IMR-90 (cell line): ENCODE measurements at regions not wholly inside any gene's neighbourhood (a gene's known extent, or its start where the extent isn't known, plus 50 kb on each side); places are given as distances from the start of the nearest gene placed in this dataset.

Experiments used
- ATAC-seq: fragments of 200-7000 bp; cut with Tn5 transposase; 2 replicates; pipeline ENCODE4 v1.9.1; 2020; ENCODE audit warnings: low read depth, mild to moderate bottlenecking, moderate library complexity
- BruUV-seq: library from RNA; stranded (reverse); fragments of 400-500 nt; replicated peaks from 2 replicates; lab custom pipeline; 2021; lab: Mats Ljungman, UMichigan
- CTCF ChIA-PET: fragments of 300-600 bp; formaldehyde crosslinking; extraction: SDS; loops from one replicate; lab custom pipeline; 2021; ENCODE audit warnings: antibody characterized with exemption; lab: Yijun Ruan, JAX
- POLR2A ChIA-PET: fragments of 300-600 bp; sonication (Branson Sonifier 250); formaldehyde crosslinking; loops from one replicate; lab custom pipeline; 2022; ENCODE audit warnings: antibody characterized with exemption; ENCODE audit not compliant: unreplicated experiment; lab: Charles Lee
- DNase-seq: peaks from one replicate; pipeline ENCODE4 v3.0.0; 2013
- H2AFZ ChIP-seq: replicated peaks from 2 replicates; pipeline ENCODE3; 2013; ENCODE audit warnings: low read length, mild to moderate bottlenecking; ENCODE audit not compliant: poor library complexity
- H2AK5ac ChIP-seq: 2 replicates; pipeline ENCODE4 v1.6.1; 2013; ENCODE audit warnings: low read depth, low read length, inconsistent platforms
- H2AK9ac ChIP-seq: replicated peaks from 2 replicates; pipeline ENCODE3; 2013; ENCODE audit warnings: mild to moderate bottlenecking, low read depth, low read length, moderate library complexity; ENCODE audit not compliant: poor library complexity
- H2BK120ac ChIP-seq: 2 replicates; pipeline ENCODE4 v1.6.1; 2013; ENCODE audit warnings: low read depth, low read length, inconsistent platforms
- H2BK15ac ChIP-seq: 3 replicates; pipeline ENCODE4 v1.6.1; 2013; ENCODE audit warnings: low read depth, low read length, inconsistent platforms
- H2BK20ac ChIP-seq: 2 replicates; pipeline ENCODE4 v1.6.1; 2013; ENCODE audit warnings: low read depth, mild to moderate bottlenecking, inconsistent platforms, low read length, moderate library complexity
- H2BK5ac ChIP-seq: 2 replicates; pipeline ENCODE4 v1.6.1; 2013; ENCODE audit warnings: mild to moderate bottlenecking, low read depth, low read length, inconsistent platforms; ENCODE audit not compliant: poor library complexity, severe bottlenecking
- H3K14ac ChIP-seq: replicated peaks from 2 replicates; pipeline ENCODE4 v1.6.1; 2013; ENCODE audit warnings: low read depth, low read length, inconsistent platforms
- H3K18ac ChIP-seq: 2 replicates; pipeline ENCODE4 v1.6.1; 2013; ENCODE audit warnings: low read depth, low read length, control low read depth
- H3K23ac ChIP-seq: 2 replicates; pipeline ENCODE4 v1.6.1; 2013; ENCODE audit warnings: low read depth, low read length, inconsistent platforms
- H3K27ac ChIP-seq: 2 replicates; pipeline ENCODE4 v1.5.1; 2013; ENCODE audit warnings: mild to moderate bottlenecking, control low read depth, low read length; ENCODE audit not compliant: insufficient read depth
- H3K27me3 ChIP-seq: 2 replicates; pipeline ENCODE4 v1.6.1; 2013; ENCODE audit warnings: low read length; ENCODE audit not compliant: control insufficient read depth, insufficient read depth
- H3K36me3 ChIP-seq: 2 replicates; pipeline ENCODE4 v1.6.1; 2013; ENCODE audit warnings: low read length, mixed read lengths; ENCODE audit not compliant: control insufficient read depth, insufficient read depth
- H3K4ac ChIP-seq: 2 replicates; pipeline ENCODE4 v1.6.1; 2013; ENCODE audit warnings: low read depth, low read length, inconsistent platforms
- H3K4me1 ChIP-seq: 2 replicates; pipeline ENCODE4 v1.6.1; 2013; ENCODE audit warnings: low read length, mixed read lengths; ENCODE audit not compliant: control insufficient read depth, insufficient read depth
- H3K4me2 ChIP-seq: 2 replicates; pipeline ENCODE4 v1.6.1; 2013; ENCODE audit warnings: low read depth, mild to moderate bottlenecking, control low read depth, low read length, moderate library complexity
- H3K4me3 ChIP-seq: 2 replicates; pipeline ENCODE4 v1.5.1; 2013; ENCODE audit warnings: low read depth, mild to moderate bottlenecking, control low read depth, low read length, moderate library complexity; ENCODE audit not compliant: insufficient read depth
- H3K56ac ChIP-seq: 2 replicates; pipeline ENCODE4 v1.6.1; 2013; ENCODE audit warnings: low read length, inconsistent platforms; ENCODE audit not compliant: insufficient read depth; ENCODE audit errors: extremely low read depth
- H3K79me1 ChIP-seq, 2 experiments: 2 replicates each; pipeline ENCODE4 v1.6.1; 2013; ENCODE audit warnings: low read length in 2 of 2, inconsistent platforms in 1 of 2, low read depth in 1 of 2
- H3K9ac ChIP-seq: 2 replicates; pipeline ENCODE4 v1.6.1; 2013; ENCODE audit warnings: low read depth, low read length, control low read depth
- H3K9me1 ChIP-seq: 2 replicates; pipeline ENCODE4 v1.6.1; 2013; ENCODE audit warnings: low read length, inconsistent platforms; ENCODE audit not compliant: insufficient read depth
- H3K9me3 ChIP-seq: 2 replicates; pipeline ENCODE4 v1.6.1; 2013; ENCODE audit warnings: low read length; ENCODE audit not compliant: control insufficient read depth, insufficient read depth
- H4K20me1 ChIP-seq: 2 replicates; pipeline ENCODE4 v1.6.1; 2013; ENCODE audit warnings: low read length, inconsistent platforms; ENCODE audit not compliant: insufficient read depth
- H4K5ac ChIP-seq: 2 replicates; pipeline ENCODE4 v1.6.1; 2013; ENCODE audit warnings: mild to moderate bottlenecking, low read depth, low read length, control low read depth
- H4K8ac ChIP-seq, 2 experiments: 2 replicates each; pipeline ENCODE4 v1.6.1; 2013; ENCODE audit warnings: low read depth in 2 of 2, low read length in 2 of 2, control low read depth in 1 of 2, inconsistent platforms in 1 of 2
- H4K91ac ChIP-seq: 2 replicates; pipeline ENCODE4 v1.6.1; 2013; ENCODE audit warnings: low read depth, low read length, inconsistent platforms; ENCODE audit not compliant: insufficient read depth
- BHLHE40 ChIP-seq: fragments of 150-350 bp; IDR thresholded peaks from 2 replicates; pipeline ENCODE4 v1.6.1; 2016; ENCODE audit warnings: mild to moderate bottlenecking, low read depth, low read length
- CEBPB ChIP-seq: IDR thresholded peaks from 2 replicates; pipeline ENCODE4 v1.6.1; 2012; ENCODE audit warnings: low read depth, low read length, improper control_type of control experiment
- CHD1 ChIP-seq: IDR thresholded peaks from 2 replicates; pipeline ENCODE4 v1.6.1; 2012; ENCODE audit warnings: low read depth, low read length, improper control_type of control experiment
- CTCF ChIP-seq: conservative IDR thresholded peaks from 2 replicates; pipeline ENCODE4 v1.5.1; 2012; ENCODE audit warnings: mild to moderate bottlenecking, low read depth, low read length, improper control_type of control experiment
- ELK1 ChIP-seq: fragments of 150-350 bp; IDR thresholded peaks from 2 replicates; pipeline ENCODE4 v1.6.1; 2016; ENCODE audit warnings: low read depth, mild to moderate bottlenecking, low read length, moderate library complexity, borderline replicate concordance
- FOS ChIP-seq: fragments of 150-350 bp; IDR thresholded peaks from 2 replicates; pipeline ENCODE4 v1.6.1; 2016; ENCODE audit warnings: low read depth, low read length
- MAFK ChIP-seq: IDR thresholded peaks from 2 replicates; pipeline ENCODE4 v1.6.1; 2012; ENCODE audit warnings: low read depth, low read length, improper control_type of control experiment
- MAZ ChIP-seq: IDR thresholded peaks from 2 replicates; pipeline ENCODE4 v1.6.1; 2012; ENCODE audit warnings: low read depth, mild to moderate bottlenecking, low read length, improper control_type of control experiment, moderate library complexity, borderline replicate concordance
- MXI1 ChIP-seq: IDR thresholded peaks from 2 replicates; pipeline ENCODE4 v1.6.1; 2012; ENCODE audit warnings: low read depth, mild to moderate bottlenecking, low read length, moderate library complexity, borderline replicate concordance
- NFE2L2 ChIP-seq: fragments of 150-350 bp; IDR thresholded peaks from 2 replicates; pipeline ENCODE4 v1.6.1; 2016; ENCODE audit warnings: low read depth, mild to moderate bottlenecking, low read length
- POLR2A ChIP-seq: IDR thresholded peaks from 2 replicates; pipeline ENCODE4 v1.6.1; 2012; ENCODE audit warnings: mild to moderate bottlenecking, low read depth, low read length
- RAD21 ChIP-seq: IDR thresholded peaks from 2 replicates; pipeline ENCODE4 v1.6.1; 2012; ENCODE audit warnings: low read length, improper control_type of control experiment
- SMC3 ChIP-seq: fragments of 150-350 bp; IDR thresholded peaks from 2 replicates; pipeline ENCODE4 v1.6.1; 2016; ENCODE audit warnings: low read depth, mild to moderate bottlenecking, antibody characterized with exemption, low read length, moderate library complexity
- WGBS, 2 experiments: methylation state at CpG; one replicate each; pipeline versions ENCODE4 v1.1.5 to v1.1.7; 2013; ENCODE audit warnings: missing lambda C conversion rate in 2 of 2; ENCODE audit not compliant: insufficient read length in 1 of 2; ENCODE audit errors: extremely low coverage in 2 of 2; 5-methylcytosine and 5-hydroxymethylcytosine counted together
- dilution Hi-C: fragments of 300-500 bp; cut with HindIII; formaldehyde crosslinking; loops from one replicate; pipeline ENCODE4 v1.14.3; 2018; ENCODE audit warnings: low sequenced_read_pairs; ENCODE audit not compliant: unreplicated experiment
- in situ Hi-C: fragments of 300-500 bp; cut with MboI; formaldehyde crosslinking; loops from 3 replicates; pipeline ENCODE4 v1.14.3; 2019; ENCODE audit warnings: low sequenced_read_pairs, inconsistent platforms, mixed read lengths
- intact Hi-C: fragments of 100-400 bp; cut with micrococcal nuclease; formaldehyde crosslinking; loops from 2 replicates; pipeline ENCODE4 v1.10.0; 2022
- TF ChIP-seq, protein P1 (sequence below): fragments of 150-350 bp; IDR thresholded peaks from 2 replicates; pipeline ENCODE4 v1.6.1; 2017; ENCODE audit warnings: mild to moderate bottlenecking, antibody characterized with exemption, low read length, low read depth

GRCh38 chr18:29007986-29008654 is 831.2 kb upstream of the CDH2 start:
- TF ChIP-seq MAZ = no peak
- no peak for TF ChIP-seq NFE2L2
- TF ChIP-seq CHD1 = no peak
- TF ChIP-seq MXI1 = no peak
- TF ChIP-seq MAFK = no peak
- no peak for TF ChIP-seq CEBPB
- TF ChIP-seq CTCF = no peak
- TF ChIP-seq, protein P1, sequence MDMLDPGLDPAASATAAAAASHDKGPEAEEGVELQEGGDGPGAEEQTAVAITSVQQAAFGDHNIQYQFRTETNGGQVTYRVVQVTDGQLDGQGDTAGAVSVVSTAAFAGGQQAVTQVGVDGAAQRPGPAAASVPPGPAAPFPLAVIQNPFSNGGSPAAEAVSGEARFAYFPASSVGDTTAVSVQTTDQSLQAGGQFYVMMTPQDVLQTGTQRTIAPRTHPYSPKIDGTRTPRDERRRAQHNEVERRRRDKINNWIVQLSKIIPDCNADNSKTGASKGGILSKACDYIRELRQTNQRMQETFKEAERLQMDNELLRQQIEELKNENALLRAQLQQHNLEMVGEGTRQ = no peak
- no peak for TF ChIP-seq FOS
- TF ChIP-seq SMC3 = no peak
- TF ChIP-seq BHLHE40 = no peak
- TF ChIP-seq POLR2A = no peak
- no peak for TF ChIP-seq ELK1
- no peak for TF ChIP-seq RAD21
- Histone ChIP-seq H3K56ac (no peak overlapping the region), H3K79me1 (no peaks in the 10 kb centered on the region), H3K4me2 (no peak overlapping the region), H3K27ac (no peak overlapping the region), H3K4me3 (no peak overlapping the region), H3K4me1 (no peaks in the 10 kb centered on the region), H3K36me3 (no peaks in the 10 kb centered on the region), H2AK9ac (no peak overlapping the region), H4K20me1 (no peaks in the 10 kb centered on the region), H4K91ac (no peak overlapping the region), H3K14ac (no peak overlapping the region), H3K23ac (no peak overlapping the region), H2AK5ac (no peak overlapping the region), H2BK120ac (no peak overlapping the region), H3K9me1 (no peaks in the 10 kb centered on the region), H3K18ac (no peak overlapping the region), H2BK15ac (no peak overlapping the region), H2AFZ (no peak overlapping the region), H3K9me3 (no peaks in the 10 kb centered on the region), H2BK5ac (no peak overlapping the region), H2BK20ac (no peak overlapping the region), H3K27me3 (no peaks in the 10 kb centered on the region), H3K4ac (no peak overlapping the region), H3K9ac (no peak overlapping the region), H4K8ac (no peak overlapping the region), H4K5ac (no peak overlapping the region)
- ChIA-PET CTCF (no interaction called here), POLR2A (no interaction called here)
- WGBS, 2 experiments = no CpG with 5 or more reads among the region's 2 CpGs
- ATAC-seq = no peak
- intact Hi-C loops = loop anchor here (10.0 kb wide), 1 partner anchor 427 kb away; no protein-coding TSS in a partner anchor
- DNase-seq = no peak
- in situ Hi-C loops = no loop called here
- dilution Hi-C loops = no loop called here
- BruUV-seq = no TSS peak
